ENCODE measurements at regions not wholly inside any gene's neighbourhood (a gene's known extent, or its start where the extent isn't known, plus 50 kb on each side); places are given as distances from the start of the nearest gene placed in this dataset.

GRCh38 chr1:38210021-38210894, 163.7 kb upstream of the POU3F1 start:
- Histone ChIP-seq H3K9ac (ENCODE audit: low read depth, low read length) (no peak overlapping the region), H3K4me3 (ENCODE audit: low read length) (no peak overlapping the region), H3K9me3 (replicated peaks; ENCODE audit: low read length) (no peaks in the 10 kb centered on the region), H3K4me1 (ENCODE audit: control insufficient read depth, insufficient read depth, low read length) (no peaks in the 10 kb centered on the region), H3K36me3 (ENCODE audit: insufficient read depth, low read length) (no peaks in the 10 kb centered on the region), H3K4me2 (ENCODE audit: low read length) (no peak overlapping the region), H3K27me3 (ENCODE audit: control insufficient read depth, insufficient read depth, low read length) (peaks cover 8% of the 10 kb centered on the region)

- H3K9ac ChIP-seq (ENCODE audit: low read depth, low read length) = no peak overlapping the region
- no peaks in the 10 kb centered on the region for H3K4me1 ChIP-seq (ENCODE audit: control insufficient read depth, insufficient read depth, low read length)
- no peaks in the 10 kb centered on the region for H3K36me3 ChIP-seq (ENCODE audit: insufficient read depth, low read length)
- peaks cover 10% of the 10 kb centered on the region for H3K27me3 ChIP-seq (ENCODE audit: control insufficient read depth, insufficient read depth, low read length)
- H3K4me3 ChIP-seq (ENCODE audit: low read length) = no peak overlapping the region
- no peaks in the 10 kb centered on the region for H3K9me3 ChIP-seq (replicated peaks; ENCODE audit: low read length)
- no peak overlapping the region for H3K4me2 ChIP-seq (ENCODE audit: low read length)
Observed at GRCh38 chr1:38208716-38209632, 162.4 kb upstream of the POU3F1 start.

GRCh38 chr1:38207906-38208305, 161.3 kb upstream of the POU3F1 start:
- Histone ChIP-seq H3K9me3 (replicated peaks; ENCODE audit: low read length) (no peaks in the 10 kb centered on the region), H3K4me1 (ENCODE audit: control insufficient read depth, insufficient read depth, low read length) (no peaks in the 10 kb centered on the region), H3K4me2 (ENCODE audit: low read length) (no peak overlapping the region), H3K9ac (ENCODE audit: low read depth, low read length) (no peak overlapping the region), H3K36me3 (ENCODE audit: insufficient read depth, low read length) (no peaks in the 10 kb centered on the region), H3K27me3 (ENCODE audit: control insufficient read depth, insufficient read depth, low read length) (peaks cover 10% of the 10 kb centered on the region), H3K4me3 (ENCODE audit: low read length) (no peak overlapping the region)

GRCh38 chr1:38207275-38207674, 160.7 kb upstream of the POU3F1 start:
- Histone ChIP-seq H3K9ac (ENCODE audit: low read depth, low read length) (no peak overlapping the region), H3K4me2 (ENCODE audit: low read length) (no peak overlapping the region), H3K4me3 (ENCODE audit: low read length) (no peak overlapping the region), H3K36me3 (ENCODE audit: insufficient read depth, low read length) (no peaks in the 10 kb centered on the region), H3K9me3 (replicated peaks; ENCODE audit: low read length) (no peaks in the 10 kb centered on the region), H3K27me3 (ENCODE audit: control insufficient read depth, insufficient read depth, low read length) (peaks cover 9% of the 10 kb centered on the region), H3K4me1 (ENCODE audit: control insufficient read depth, insufficient read depth, low read length) (no peaks in the 10 kb centered on the region)

DNA sequence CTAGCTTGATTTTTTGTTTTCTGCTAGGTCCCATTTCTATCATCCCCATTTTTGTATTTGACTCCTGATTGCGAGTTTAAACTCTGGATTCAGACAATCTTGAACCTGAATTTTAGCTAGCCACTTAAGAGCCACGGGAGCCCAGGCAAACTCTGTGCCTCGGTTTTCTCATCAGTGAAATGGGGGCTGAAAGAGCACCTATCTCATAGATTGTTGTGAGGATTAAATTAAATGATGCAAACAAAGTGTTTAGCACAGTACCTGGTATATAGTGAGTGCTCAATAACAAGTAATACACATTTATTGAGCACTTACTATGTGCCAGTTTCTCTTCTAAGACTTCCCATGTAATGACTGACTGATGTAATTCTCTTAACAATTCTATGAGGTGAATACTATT, 158.1 kb upstream of the POU3F1 start:
- H3K9me3 ChIP-seq (replicated peaks; ENCODE audit: low read length) = no peaks in the 10 kb centered on the region
- no peaks in the 10 kb centered on the region for H3K4me1 ChIP-seq (ENCODE audit: control insufficient read depth, insufficient read depth, low read length)
- no peak overlapping the region for H3K9ac ChIP-seq (ENCODE audit: low read depth, low read length)
- no peaks in the 10 kb centered on the region for H3K36me3 ChIP-seq (ENCODE audit: insufficient read depth, low read length)
- no peak overlapping the region for H3K4me3 ChIP-seq (ENCODE audit: low read length)
- peaks cover 9% of the 10 kb centered on the region for H3K27me3 ChIP-seq (ENCODE audit: control insufficient read depth, insufficient read depth, low read length)
- H3K4me2 ChIP-seq (ENCODE audit: low read length) = no peak overlapping the region

DNA sequence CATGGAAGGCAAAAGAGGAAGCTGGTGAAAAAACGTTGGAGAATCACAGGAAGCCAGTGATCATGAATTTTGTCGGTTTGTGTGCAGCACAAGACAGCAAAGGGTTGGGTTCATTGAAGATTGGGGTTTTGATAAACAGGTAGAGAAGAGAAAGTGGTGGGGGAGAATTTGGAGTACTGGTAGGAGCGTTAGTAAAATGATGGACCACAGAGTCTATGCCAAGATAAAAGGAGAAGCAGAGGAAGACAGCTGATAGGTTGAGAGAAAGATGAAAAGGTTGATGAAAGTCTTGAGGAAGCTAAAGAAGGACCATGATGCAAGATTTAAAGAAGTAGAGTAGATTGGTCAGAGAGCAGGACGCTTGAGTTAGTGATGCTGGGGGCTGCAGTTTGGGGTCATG, 156.8 kb upstream of the POU3F1 start:
- Histone ChIP-seq H3K27me3 (ENCODE audit: control insufficient read depth, insufficient read depth, low read length) (peaks cover 10% of the 10 kb centered on the region), H3K36me3 (ENCODE audit: insufficient read depth, low read length) (no peaks in the 10 kb centered on the region), H3K9me3 (replicated peaks; ENCODE audit: low read length) (no peaks in the 10 kb centered on the region), H3K4me1 (ENCODE audit: control insufficient read depth, insufficient read depth, low read length) (no peaks in the 10 kb centered on the region), H3K4me3 (ENCODE audit: low read length) (no peak overlapping the region), H3K9ac (ENCODE audit: low read depth, low read length) (no peak overlapping the region), H3K4me2 (ENCODE audit: low read length) (no peak overlapping the region)

DNA sequence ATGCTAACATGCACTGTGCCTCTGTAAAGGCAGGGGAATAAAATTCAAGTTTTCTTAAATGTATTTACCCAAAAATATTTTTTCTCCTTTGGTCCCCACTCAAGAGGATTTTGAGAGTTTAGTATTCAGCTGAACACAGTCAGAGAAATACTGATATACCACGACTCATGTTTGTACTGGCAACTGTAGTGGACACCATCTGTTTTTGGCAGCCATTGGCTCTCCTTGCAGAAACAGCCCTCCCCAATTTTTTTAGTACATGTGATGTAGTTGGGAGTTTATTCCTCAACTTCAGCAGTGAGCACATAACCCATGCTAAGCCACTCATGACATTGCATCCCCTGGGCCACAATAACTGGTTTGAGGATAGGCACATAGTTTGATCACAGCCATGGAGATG, 154.8 kb upstream of the POU3F1 start:
- Histone ChIP-seq H3K4me2 (ENCODE audit: low read length) (no peak overlapping the region), H3K4me3 (ENCODE audit: low read length) (no peak overlapping the region), H3K36me3 (ENCODE audit: insufficient read depth, low read length) (no peaks in the 10 kb centered on the region), H3K9ac (ENCODE audit: low read depth, low read length) (no peak overlapping the region), H3K27me3 (ENCODE audit: control insufficient read depth, insufficient read depth, low read length) (peaks cover 8% of the 10 kb centered on the region), H3K4me1 (ENCODE audit: control insufficient read depth, insufficient read depth, low read length) (no peaks in the 10 kb centered on the region), H3K9me3 (replicated peaks; ENCODE audit: low read length) (no peaks in the 10 kb centered on the region)

DNA sequence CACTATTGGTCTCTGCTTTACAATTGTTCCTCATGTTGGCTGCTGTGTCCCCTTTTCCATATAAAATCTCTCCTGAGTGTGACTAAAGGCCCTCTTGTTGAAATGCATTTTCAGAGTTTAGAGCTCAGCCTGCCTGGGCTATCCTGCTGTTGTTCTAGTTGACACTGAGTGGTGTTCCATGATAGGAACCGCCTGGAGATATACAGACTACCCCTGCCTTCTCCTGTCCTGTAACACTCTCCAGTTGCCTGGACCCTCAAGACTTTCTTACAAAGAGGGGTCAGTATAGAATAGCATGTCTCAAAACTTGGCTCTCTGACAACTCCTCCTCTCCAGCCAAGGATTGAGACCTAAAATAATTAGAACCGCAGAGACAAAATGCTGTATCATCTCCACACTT, 152.0 kb upstream of the POU3F1 start:
- Histone ChIP-seq H3K9ac (ENCODE audit: low read depth, low read length) (no peak overlapping the region), H3K9me3 (replicated peaks; ENCODE audit: low read length) (no peaks in the 10 kb centered on the region), H3K4me1 (ENCODE audit: control insufficient read depth, insufficient read depth, low read length) (no peaks in the 10 kb centered on the region), H3K36me3 (ENCODE audit: insufficient read depth, low read length) (no peaks in the 10 kb centered on the region), H3K4me3 (ENCODE audit: low read length) (no peak overlapping the region), H3K27me3 (ENCODE audit: control insufficient read depth, insufficient read depth, low read length) (peaks cover 7% of the 10 kb centered on the region), H3K4me2 (ENCODE audit: low read length) (no peak overlapping the region)

- Histone ChIP-seq H3K9me3 (replicated peaks; ENCODE audit: low read length) (no peaks in the 10 kb centered on the region), H3K36me3 (ENCODE audit: insufficient read depth, low read length) (no peaks in the 10 kb centered on the region), H3K4me2 (ENCODE audit: low read length) (no peak overlapping the region), H3K9ac (ENCODE audit: low read depth, low read length) (no peak overlapping the region), H3K4me3 (ENCODE audit: low read length) (no peak overlapping the region), H3K27me3 (ENCODE audit: control insufficient read depth, insufficient read depth, low read length) (peaks cover 12% of the 10 kb centered on the region), H3K4me1 (ENCODE audit: control insufficient read depth, insufficient read depth, low read length) (no peaks in the 10 kb centered on the region)
Observed at GRCh38 chr1:38198099-38198498, 151.5 kb upstream of the POU3F1 start.

GRCh38 chr1:38197312-38198061, 150.9 kb upstream of the POU3F1 start:
- H3K9me3 ChIP-seq (replicated peaks; ENCODE audit: low read length) = no peaks in the 10 kb centered on the region
- no peaks in the 10 kb centered on the region for H3K4me1 ChIP-seq (ENCODE audit: control insufficient read depth, insufficient read depth, low read length)
- no peak overlapping the region for H3K9ac ChIP-seq (ENCODE audit: low read depth, low read length)
- H3K4me3 ChIP-seq (ENCODE audit: low read length) = no peak overlapping the region
- H3K4me2 ChIP-seq (ENCODE audit: low read length) = no peak overlapping the region
- H3K27me3 ChIP-seq (ENCODE audit: control insufficient read depth, insufficient read depth, low read length) = peaks cover 12% of the 10 kb centered on the region
- H3K36me3 ChIP-seq (ENCODE audit: insufficient read depth, low read length) = no peaks in the 10 kb centered on the region

- Histone ChIP-seq H3K27me3 (ENCODE audit: control insufficient read depth, insufficient read depth, low read length) (peaks cover 28% of the 10 kb centered on the region), H3K4me2 (ENCODE audit: low read length) (no peak overlapping the region), H3K9ac (ENCODE audit: low read depth, low read length) (no peak overlapping the region), H3K36me3 (ENCODE audit: insufficient read depth, low read length) (no peaks in the 10 kb centered on the region), H3K4me3 (ENCODE audit: low read length) (no peak overlapping the region), H3K4me1 (ENCODE audit: control insufficient read depth, insufficient read depth, low read length) (no peaks in the 10 kb centered on the region), H3K9me3 (replicated peaks; ENCODE audit: low read length) (no peaks in the 10 kb centered on the region)
Observed at GRCh38 chr1:38194472-38194871, 147.9 kb upstream of the POU3F1 start.
